Peyer's patch (tissue), 4 donors: ENCODE measurements at regions not wholly inside any gene's neighbourhood (a gene's known extent, or its start where the extent isn't known, plus 50 kb on each side); places are given as distances from the start of the nearest gene placed in this dataset.

Experiments used
- CTCF ChIP-seq, 6 experiments: fragments of 450-650 bp in 4 of 6; fragments of 200-600 bp in 2 of 6; sonication (generic) in 1 of 6; IDR thresholded peaks; one replicate each; pipeline ENCODE4 v1.5.1; 2017 to 2019; ENCODE audit warnings: antibody characterized with exemption in 6 of 6, mild to moderate bottlenecking in 3 of 6, moderate library complexity in 1 of 6
- POLR2A ChIP-seq, 2 donors: fragments of 450-650 bp; IDR thresholded peaks; one replicate each; pipeline ENCODE4 v1.5.1; 2017; ENCODE audit warnings: antibody characterized with exemption in 2 of 2, mild to moderate bottlenecking in 2 of 2, moderate library complexity in 2 of 2

- TF ChIP-seq POLR2A (IDR thresholded peaks at IDR 0.05) (no peak), CTCF (IDR thresholded peaks at IDR 0.05) (no peak)
Observed at GRCh38 chr7:113263749-113264148, 145.4 kb upstream of the SMIM30 start.
